ENCODE measurements at regions not wholly inside any gene's neighbourhood (a gene's known extent, or its start where the extent isn't known, plus 50 kb on each side); places are given as distances from the start of the nearest gene placed in this dataset.

- TF ChIP-seq CTCF (IDR thresholded peaks at IDR 0.05; ENCODE audit: low read length) (no peak), EZH2 (optimal IDR thresholded peaks at IDR 0.05; ENCODE audit: low read depth, low read length) (no peak), EZH2phosphoT487 (IDR thresholded peaks at IDR 0.05; ENCODE audit: low read length) (no peak)
Observed at GRCh38 chr2:124988794-124989193, 963.7 kb downstream of the CNTNAP5 start.
